Panc1 (cell line): ENCODE measurements at regions not wholly inside any gene's neighbourhood (a gene's known extent, or its start where the extent isn't known, plus 50 kb on each side); places are given as distances from the start of the nearest gene placed in this dataset.

Experiments
- CTCF ChIP-seq: fragments of 450-650 bp; IDR thresholded peaks from 2 replicates; pipeline ENCODE4 v1.5.1; 2017; ENCODE audit warnings: mild to moderate bottlenecking
- POLR2AphosphoS5 ChIP-seq: IDR thresholded peaks from 2 replicates; pipeline ENCODE4 v1.6.1; 2012; ENCODE audit warnings: mild to moderate bottlenecking, low read depth, low read length, moderate library complexity
- REST ChIP-seq, 2 experiments: IDR thresholded peaks; 2 replicates each; pipeline ENCODE4 v1.6.1; 2011 to 2012; ENCODE audit warnings: low read depth in 2 of 2, control low read depth in 1 of 2, low read length in 1 of 2, mild to moderate bottlenecking in 1 of 2, moderate library complexity in 1 of 2; ENCODE audit not compliant: insufficient read depth in 1 of 2

- TF ChIP-seq CTCF (no peak), POLR2AphosphoS5 (no peak), REST (IDR thresholded peaks at IDR 0.05; ENCODE audit: insufficient read depth in 1 of 2, low read depth in 2 of 2, low read length in 1 of 2) (no peak)
Observed at GRCh38 chrX:130563476-130563875, 161.7 kb downstream of the RBMX2 start.
